HCT116 (cell line): ENCODE measurements at regions not wholly inside any gene's neighbourhood (a gene's known extent, or its start where the extent isn't known, plus 50 kb on each side); places are given as distances from the start of the nearest gene placed in this dataset.

Experiments
- ATAC-seq: fragments of 200-7000 bp; cut with Tn5 transposase; 2 replicates; pipeline ENCODE4 v1.9.1; 2020; ENCODE audit warnings: mild to moderate bottlenecking, moderate library complexity
- BruUV-seq: library from RNA; stranded (reverse); fragments of 400-500 nt; replicated peaks from 2 replicates; lab custom pipeline; 2021; lab: Mats Ljungman, UMichigan
- CTCF ChIA-PET: fragments of 300-600 bp; sonication (Branson Sonifier 250); formaldehyde crosslinking; loops from one replicate; lab custom pipeline; 2021; ENCODE audit warnings: antibody characterized with exemption; lab: Charles Lee
- POLR2A ChIA-PET: fragments of 300-600, 350-600 bp; sonication (Branson Sonifier 250); formaldehyde crosslinking; loops from one replicate; lab custom pipeline; 2021; ENCODE audit warnings: antibody characterized with exemption; lab: Charles Lee
- RAD21 ChIA-PET, 2 experiments: fragments of 300-600 bp; sonication (Branson Sonifier 250); formaldehyde crosslinking; loops; one replicate each; lab custom pipeline; 2023; ENCODE audit warnings: low total read pairs in 2 of 2; ENCODE audit not compliant: uncharacterized antibody in 2 of 2, unreplicated experiment in 2 of 2, low non-redundant PET in 1 of 2; lab: Charles Lee
- DNase-seq: peaks from one replicate; pipeline ENCODE4 v3.0.0-alpha.2; 2010; ENCODE audit warnings: low read depth, low spot score
- H2AFZ ChIP-seq: fragments of 200-600 bp; shearing (Covaris generic), sonication (generic); 2 replicates; pipeline ENCODE4 v1.6.1; 2017; ENCODE audit warnings: low read depth, mixed run types, mixed read lengths, antibody characterized with exemption, low read length; ENCODE audit not compliant: poor library complexity, severe bottlenecking
- H3K27ac ChIP-seq: 2 replicates; pipeline ENCODE4 v1.5.1; 2012; ENCODE audit warnings: low read depth, low read length
- H3K27me3 ChIP-seq: fragments of 200-600 bp; sonication (generic); 2 replicates; pipeline ENCODE4 v1.6.1; 2016; ENCODE audit warnings: mixed run types, low read length, mixed read lengths; ENCODE audit not compliant: insufficient read depth
- H3K36me3 ChIP-seq, 2 experiments: fragments of 200-500 bp in 1 of 2; fragments of 200-600 bp in 1 of 2; sonication (Bioruptor generic) in 1 of 2; sonication (generic) in 1 of 2; 2 replicates each; pipeline versions ENCODE4 v1.5.1 to v1.6.1; 2014 to 2016; ENCODE audit warnings: low read length in 2 of 2, inconsistent platforms in 1 of 2, mixed read lengths in 1 of 2, mixed run types in 1 of 2; ENCODE audit not compliant: insufficient read depth in 2 of 2, control insufficient read depth in 1 of 2
- H3K4me1 ChIP-seq, 2 experiments: fragments of 200-600 bp in 1 of 2; sonication (generic) in 1 of 2; 2 replicates each; pipeline versions ENCODE4 v1.5.1 to v1.6.1; 2012 to 2017; ENCODE audit warnings: low read length in 2 of 2, inconsistent platforms in 1 of 2, mild to moderate bottlenecking in 1 of 2, mixed read lengths in 1 of 2, mixed run types in 1 of 2, moderate library complexity in 1 of 2; ENCODE audit not compliant: insufficient read depth in 2 of 2, control insufficient read depth in 1 of 2
- H3K4me2 ChIP-seq: fragments of 200-600 bp; sonication (generic); 2 replicates; pipeline ENCODE4 v1.6.1; 2017; ENCODE audit warnings: mixed run types, low read length, mixed read lengths
- H3K4me3 ChIP-seq, 2 experiments: fragments of 200-600 bp in 1 of 2; sonication (generic) in 1 of 2; replicated peaks in 1 of 2; 2 replicates each; pipeline ENCODE4 v1.5.1; 2011 to 2016; ENCODE audit warnings: low read length in 2 of 2, control low read depth in 1 of 2, low read depth in 1 of 2, mild to moderate bottlenecking in 1 of 2, mixed read lengths in 1 of 2, mixed run types in 1 of 2
- H3K79me2 ChIP-seq: fragments of 200-600 bp; sonication (generic); 2 replicates; pipeline ENCODE4 v1.6.1; 2017; ENCODE audit warnings: mild to moderate bottlenecking, mixed run types, low read length, moderate library complexity, mixed read lengths; ENCODE audit not compliant: insufficient read depth
- H3K9ac ChIP-seq: fragments of 200-600 bp; sonication (generic); 2 replicates; pipeline ENCODE4 v1.6.1; 2016; ENCODE audit warnings: low read length, mixed read lengths
- H3K9me2 ChIP-seq: fragments of 200-600 bp; sonication (generic), shearing (Covaris generic); 2 replicates; pipeline ENCODE4 v1.6.1; 2017; ENCODE audit warnings: mixed run types, mild to moderate bottlenecking, moderate library complexity; ENCODE audit not compliant: insufficient read depth
- H3K9me3 ChIP-seq, 2 experiments: fragments of 200-500 bp in 1 of 2; fragments of 200-600 bp in 1 of 2; sonication (Bioruptor generic) in 1 of 2; sonication (generic) in 1 of 2; 2 replicates each; pipeline ENCODE4 v1.6.1; 2014 to 2017; ENCODE audit warnings: low read length in 2 of 2, mixed read lengths in 2 of 2, inconsistent platforms in 1 of 2, low read depth in 1 of 2, mild to moderate bottlenecking in 1 of 2, mixed run types in 1 of 2, moderate library complexity in 1 of 2; ENCODE audit not compliant: control insufficient read depth in 1 of 2, insufficient read depth in 1 of 2
- H4K20me1 ChIP-seq: fragments of 200-600 bp; sonication (generic), shearing (Covaris generic); 2 replicates; pipeline ENCODE4 v1.6.1; 2017; ENCODE audit warnings: mixed run types, mild to moderate bottlenecking, moderate library complexity; ENCODE audit not compliant: insufficient read depth
- CBX3 ChIP-seq: IDR thresholded peaks from 2 replicates; pipeline ENCODE4 v1.6.1; 2012; ENCODE audit warnings: low read depth
- CEBPB ChIP-seq: IDR thresholded peaks from 2 replicates; pipeline ENCODE4 v1.6.1; 2012; ENCODE audit warnings: low read depth
- EGR1 ChIP-seq: IDR thresholded peaks from 2 replicates; pipeline ENCODE4 v1.6.1; 2012; ENCODE audit warnings: low read depth
- ELF1 ChIP-seq: IDR thresholded peaks from 2 replicates; pipeline ENCODE4 v1.6.1; 2012; ENCODE audit warnings: low read depth, borderline replicate concordance
- EZH2 ChIP-seq: fragments of 200-600 bp; sonication (generic); IDR thresholded peaks from 2 replicates; pipeline ENCODE4 v1.6.1; 2017; ENCODE audit warnings: antibody characterized with exemption, mixed run types
- FOSL1 ChIP-seq: IDR thresholded peaks from 2 replicates; pipeline ENCODE4 v1.6.1; 2012; ENCODE audit warnings: low read depth
- JUND ChIP-seq: IDR thresholded peaks from 2 replicates; pipeline ENCODE4 v1.6.1; 2012
- MAX ChIP-seq: IDR thresholded peaks from 2 replicates; pipeline ENCODE4 v1.6.1; 2012
- POLR2A ChIP-seq: IDR thresholded peaks from 2 replicates; pipeline ENCODE4 v1.7.0; 2011; ENCODE audit warnings: borderline replicate concordance; ENCODE audit not compliant: insufficient read depth, insufficient read length; ENCODE audit errors: extremely low read depth
- POLR2AphosphoS5 ChIP-seq: IDR thresholded peaks from 2 replicates; pipeline ENCODE4 v1.6.1; 2011; ENCODE audit warnings: mild to moderate bottlenecking, low read depth, low read length, moderate library complexity
- RAD21 ChIP-seq: IDR thresholded peaks from 2 replicates; pipeline ENCODE4 v1.6.1; 2012; ENCODE audit warnings: low read depth, mild to moderate bottlenecking
- SIN3A ChIP-seq: IDR thresholded peaks from 2 replicates; pipeline ENCODE4 v1.6.1; 2012; ENCODE audit warnings: low read depth
- SP1 ChIP-seq: IDR thresholded peaks from 2 replicates; pipeline ENCODE4 v1.6.1; 2012; ENCODE audit warnings: low read depth
- TCF7L2 ChIP-seq: IDR thresholded peaks from 2 replicates; pipeline ENCODE4 v1.7.0; 2011; ENCODE audit warnings: borderline replicate concordance, inconsistent platforms; ENCODE audit not compliant: insufficient read depth, insufficient read length; ENCODE audit errors: extremely low read depth
- YY1 ChIP-seq: IDR thresholded peaks from 2 replicates; pipeline ENCODE4 v1.6.1; 2011; ENCODE audit warnings: low read length, low read depth, moderate library complexity, mild to moderate bottlenecking; ENCODE audit not compliant: insufficient replicate concordance; ENCODE audit errors: extremely low read depth
- ZFX ChIP-seq: fragments of 450-650 bp; IDR thresholded peaks from 2 replicates; pipeline ENCODE4 v1.6.1; 2017
- ZNF274 ChIP-seq: fragments of 200-500 bp; sonication (Bioruptor generic); IDR thresholded peaks from 2 replicates; pipeline ENCODE4 v1.6.1; 2014; ENCODE audit warnings: mild to moderate bottlenecking, low read depth, low read length, inconsistent platforms
- intact Hi-C: fragments of 100-400 bp; cut with micrococcal nuclease; formaldehyde crosslinking; loops from 2 replicates; pipeline ENCODE4 v1.10.0; 2022
- TF ChIP-seq, protein P1 (sequence below): IDR thresholded peaks from 2 replicates; pipeline ENCODE4 v1.6.1; 2012

- no peak for DNase-seq
- Histone ChIP-seq H3K9me3 (no peaks in the 10 kb centered on the region), H3K9me2 (no peaks in the 10 kb centered on the region), H3K4me3 (no peak overlapping the region), H3K9ac (no peak overlapping the region), H3K27me3 (peaks cover 11% of the 10 kb centered on the region), H3K4me2 (no peak overlapping the region), H3K4me1 (no peaks in the 10 kb centered on the region), H4K20me1 (no peaks in the 10 kb centered on the region), H3K36me3 (no peaks in the 10 kb centered on the region), H3K79me2 (no peaks in the 10 kb centered on the region), H2AFZ (no peak overlapping the region), H3K27ac (no peak overlapping the region)
- no TSS peak for BruUV-seq
- CTCF ChIA-PET = no interaction called here
- TF ChIP-seq YY1 = no peak
- TF ChIP-seq FOSL1 = no peak
- no peak for TF ChIP-seq SIN3A
- no peak for TF ChIP-seq TCF7L2
- TF ChIP-seq CEBPB = no peak
- no peak for TF ChIP-seq EZH2
- no peak for TF ChIP-seq POLR2A
- TF ChIP-seq EGR1 = no peak
- no peak for TF ChIP-seq MAX
- TF ChIP-seq CBX3 = no peak
- TF ChIP-seq ZNF274 = no peak
- intact Hi-C loops = no loop called here
- no peak for ATAC-seq
- POLR2A ChIA-PET = no interaction called here
- RAD21 ChIA-PET = no interaction called here
Measured at GRCh38 chr2:128996078-128996477, 677.4 kb upstream of the HS6ST1 start.

DNA sequence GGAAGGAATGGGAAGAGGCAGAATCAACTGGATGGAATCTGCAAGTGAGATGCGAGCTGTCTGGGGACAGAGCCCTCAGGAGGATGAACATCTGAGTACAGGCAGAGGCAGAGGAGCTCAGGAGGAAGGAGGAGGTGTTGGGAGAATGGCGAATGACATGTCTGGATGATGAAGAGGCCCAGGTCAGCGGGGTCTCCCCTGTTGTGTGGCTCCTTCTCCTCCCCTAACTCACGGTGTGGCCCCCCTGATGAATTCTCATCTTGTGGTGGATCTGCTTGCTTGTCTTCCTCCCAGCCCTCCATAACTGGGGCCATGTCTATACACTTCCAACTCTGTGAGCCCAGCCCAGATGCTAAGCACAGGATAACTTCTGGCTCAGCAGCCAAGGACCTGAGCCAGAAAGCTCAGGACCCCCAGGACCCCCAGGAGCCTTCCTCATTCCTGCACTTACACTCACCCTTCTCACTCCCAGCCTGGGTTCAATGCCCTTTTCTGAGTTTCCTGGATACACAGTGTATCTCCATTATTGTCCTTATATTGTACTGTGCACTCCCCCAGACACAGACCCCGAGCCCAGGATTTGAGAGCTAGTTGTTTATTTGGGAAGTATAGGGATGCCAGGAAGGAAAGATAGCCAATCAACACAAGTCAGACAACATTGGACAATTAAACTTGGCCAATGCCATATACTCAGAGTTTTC is 678.6 kb upstream of the HS6ST1 start:
- intact Hi-C loops = no loop called here
- RAD21 ChIA-PET = no interaction called here

More for the DNA sequence above, 678.6 kb upstream of the HS6ST1 start:
- BruUV-seq = no TSS peak
- H4K20me1 ChIP-seq = no peaks in the 10 kb centered on the region
- no peaks in the 10 kb centered on the region for H3K36me3 ChIP-seq
- H3K9ac ChIP-seq = no peak overlapping the region
- no peaks in the 10 kb centered on the region for H3K79me2 ChIP-seq
- ChIA-PET POLR2A (no interaction called here), CTCF (no interaction called here)
- H3K9me3 ChIP-seq = no peaks in the 10 kb centered on the region
- H2AFZ ChIP-seq = no peak overlapping the region
- DNase-seq (no peak), ATAC-seq (no peak)
- no peak overlapping the region for H3K27ac ChIP-seq
- no peak overlapping the region for H3K4me2 ChIP-seq
- H3K4me1 ChIP-seq = no peaks in the 10 kb centered on the region
- H3K27me3 ChIP-seq = peaks cover 9% of the 10 kb centered on the region
- no peaks in the 10 kb centered on the region for H3K9me2 ChIP-seq
- no peak overlapping the region for H3K4me3 ChIP-seq
- TF ChIP-seq TCF7L2 = no peak
- no peak for TF ChIP-seq ZFX
- TF ChIP-seq, protein P1, sequence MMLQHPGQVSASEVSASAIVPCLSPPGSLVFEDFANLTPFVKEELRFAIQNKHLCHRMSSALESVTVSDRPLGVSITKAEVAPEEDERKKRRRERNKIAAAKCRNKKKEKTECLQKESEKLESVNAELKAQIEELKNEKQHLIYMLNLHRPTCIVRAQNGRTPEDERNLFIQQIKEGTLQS = no peak
- no peak for TF ChIP-seq FOSL1
- TF ChIP-seq ELF1 = no peak
- TF ChIP-seq JUND = no peak
- no peak for TF ChIP-seq MAX
- TF ChIP-seq RAD21 = no peak
- TF ChIP-seq POLR2AphosphoS5 = no peak
- TF ChIP-seq ZNF274 = no peak
- no peak for TF ChIP-seq CBX3
- no peak for TF ChIP-seq EGR1
- no peak for TF ChIP-seq SP1
- TF ChIP-seq YY1 = no peak
